Ovary (tissue), 3 donors: ENCODE measurements at regions not wholly inside any gene's neighbourhood (a gene's known extent, or its start where the extent isn't known, plus 50 kb on each side); places are given as distances from the start of the nearest gene placed in this dataset.

Source experiments
- CTCF ChIP-seq, 3 donors: fragments of 450-650 bp in 2 of 3; fragments of 200-600 bp in 1 of 3; IDR thresholded peaks; one replicate each; pipeline versions ENCODE4 v1.5.1 to v1.8.0; 2016 to 2022; ENCODE audit warnings: antibody characterized with exemption in 3 of 3, mild to moderate bottlenecking in 1 of 3
- EP300 ChIP-seq: sonication (generic); formaldehyde crosslinking; IDR thresholded peaks from one replicate; pipeline ENCODE4 v1.6.1; 2017; ENCODE audit warnings: antibody characterized with exemption
- POLR2A ChIP-seq: fragments of 450-650 bp; IDR thresholded peaks from one replicate; pipeline ENCODE4 v1.6.1; 2017; ENCODE audit warnings: antibody characterized with exemption, mild to moderate bottlenecking, moderate library complexity
- donor health status: DM: no; HTN: no; CAD: no.

GRCh38 chr4:100581337-100581736 is 63.5 kb upstream of the EMCN start:
- TF ChIP-seq CTCF (IDR thresholded peaks at IDR 0.05) (no peak), EP300 (no peak), POLR2A (no peak)
